ENCODE measurements at regions not wholly inside any gene's neighbourhood (a gene's known extent, or its start where the extent isn't known, plus 50 kb on each side); places are given as distances from the start of the nearest gene placed in this dataset.
"Not testable (repeated sequence)": the region's sequence is repeated elsewhere in the genome, so short reads cannot be mapped to it uniquely, and the experiment has no call there.

DNA sequence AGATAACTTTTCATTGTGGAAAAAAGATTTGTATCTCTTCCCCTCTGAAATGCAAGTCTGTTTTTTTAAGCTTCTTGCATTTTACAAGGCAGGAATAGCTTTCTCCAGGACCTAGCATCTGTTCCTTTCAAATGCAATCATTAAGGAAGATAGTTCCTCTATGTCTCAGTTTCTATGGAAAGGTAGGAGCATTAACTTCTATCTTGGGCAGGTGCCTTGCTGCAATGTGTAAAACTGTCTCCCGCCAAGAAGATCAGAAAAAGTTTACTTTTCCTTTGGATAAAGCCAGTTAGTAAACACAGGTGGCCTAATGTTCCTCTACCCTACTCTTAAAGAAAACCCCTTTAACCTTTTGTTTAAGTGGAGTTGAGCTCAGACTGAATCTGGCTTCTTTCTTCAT, 560.6 kb upstream of the CYLC2 start:
- DNase-seq = no peak
- Histone ChIP-seq H3K27me3 (no peaks in the 10 kb centered on the region), H3K4me3 (no peak overlapping the region), H3K4me1 (replicated peaks in 1 of 2) (no peaks in the 10 kb centered on the region), H3K36me3 (replicated peaks in 1 of 2) (no peaks in the 10 kb centered on the region), H3K27ac (no peak overlapping the region), H3K9me3 (replicated peaks in 1 of 3) (peaks cover 0 to 3% (median 0%) of the 10 kb centered on the region in 3 donors)
- TF ChIP-seq, protein P1, sequence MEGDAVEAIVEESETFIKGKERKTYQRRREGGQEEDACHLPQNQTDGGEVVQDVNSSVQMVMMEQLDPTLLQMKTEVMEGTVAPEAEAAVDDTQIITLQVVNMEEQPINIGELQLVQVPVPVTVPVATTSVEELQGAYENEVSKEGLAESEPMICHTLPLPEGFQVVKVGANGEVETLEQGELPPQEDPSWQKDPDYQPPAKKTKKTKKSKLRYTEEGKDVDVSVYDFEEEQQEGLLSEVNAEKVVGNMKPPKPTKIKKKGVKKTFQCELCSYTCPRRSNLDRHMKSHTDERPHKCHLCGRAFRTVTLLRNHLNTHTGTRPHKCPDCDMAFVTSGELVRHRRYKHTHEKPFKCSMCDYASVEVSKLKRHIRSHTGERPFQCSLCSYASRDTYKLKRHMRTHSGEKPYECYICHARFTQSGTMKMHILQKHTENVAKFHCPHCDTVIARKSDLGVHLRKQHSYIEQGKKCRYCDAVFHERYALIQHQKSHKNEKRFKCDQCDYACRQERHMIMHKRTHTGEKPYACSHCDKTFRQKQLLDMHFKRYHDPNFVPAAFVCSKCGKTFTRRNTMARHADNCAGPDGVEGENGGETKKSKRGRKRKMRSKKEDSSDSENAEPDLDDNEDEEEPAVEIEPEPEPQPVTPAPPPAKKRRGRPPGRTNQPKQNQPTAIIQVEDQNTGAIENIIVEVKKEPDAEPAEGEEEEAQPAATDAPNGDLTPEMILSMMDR (IDR thresholded peaks at IDR 0.05) = no peak
- no peak for TF ChIP-seq POLR2A (IDR thresholded peaks at IDR 0.05)
- 45 to 80% (median 66%) methylated on average over 1 of the region's 1 CpG for WGBS, 4 donors
- intact Hi-C loops (cut with DNase I) = no loop called here

DNA sequence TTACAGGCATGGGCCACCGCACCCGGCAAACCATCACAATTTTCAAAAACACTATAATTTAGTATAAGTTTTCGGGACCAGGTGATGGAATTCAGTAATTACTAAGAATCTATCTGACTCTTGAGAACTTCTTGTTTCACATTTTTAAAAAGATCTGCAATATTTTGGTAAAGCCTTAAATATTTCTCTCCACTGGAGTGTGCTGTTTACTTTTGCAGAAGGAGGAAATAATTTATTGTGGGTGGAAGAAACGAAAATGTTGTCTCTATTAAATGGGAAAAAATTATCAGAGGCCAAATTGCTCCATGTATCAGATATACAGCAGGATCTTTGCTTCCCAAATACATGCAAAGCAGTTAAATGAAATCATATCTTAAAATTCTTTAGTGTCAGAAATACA, 566.8 kb upstream of the CYLC2 start:
- Histone ChIP-seq H3K9me3 (replicated peaks in 1 of 3) (peaks cover 0 to 3% (median 0%) of the 10 kb centered on the region in 3 donors), H3K4me1 (replicated peaks in 1 of 2) (no peaks in the 10 kb centered on the region), H3K4me3 (no peak overlapping the region), H3K27me3 (no peaks in the 10 kb centered on the region), H3K36me3 (replicated peaks in 1 of 2) (no peaks in the 10 kb centered on the region), H3K27ac (no peak overlapping the region)
- intact Hi-C loops (cut with DNase I) = no loop called here
- DNase-seq = no peak
- TF ChIP-seq POLR2A (IDR thresholded peaks at IDR 0.05) = no peak
- TF ChIP-seq, protein P1 (IDR thresholded peaks at IDR 0.05) = no peak
- 67 to 78% (median 72%) methylated on average over 4 of the region's 4 CpGs for WGBS, 4 donors

DNA sequence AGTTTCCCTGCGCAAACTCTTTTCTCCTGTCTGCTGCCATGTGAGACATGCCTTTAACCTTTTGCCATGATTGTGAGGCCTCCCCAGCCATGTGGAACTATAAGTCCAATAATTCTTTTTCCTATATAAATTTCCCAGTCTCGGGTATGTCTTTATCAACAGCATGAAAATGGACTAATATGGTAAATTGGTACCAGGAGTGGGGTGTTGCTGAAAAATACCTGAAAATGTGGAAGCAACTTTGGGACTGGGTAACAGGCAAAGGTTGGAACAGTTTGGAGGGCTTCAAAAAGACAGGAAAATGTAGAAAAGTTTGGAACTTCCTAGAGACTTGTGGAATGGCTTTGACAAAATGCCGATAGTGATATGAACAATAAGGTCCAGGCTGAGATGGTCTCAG, 578.9 kb upstream of the CYLC2 start:
- H3K4me1 ChIP-seq (replicated peaks in 1 of 2); H3K36me3 ChIP-seq (replicated peaks in 1 of 2); DNase-seq; H3K27ac ChIP-seq; intact Hi-C loops (cut with DNase I); H3K27me3 ChIP-seq; H3K9me3 ChIP-seq (replicated peaks in 1 of 3); H3K4me3 ChIP-seq: not testable (repeated sequence)
- 71 to 79% (median 78%) methylated on average over 3 of the region's 3 CpGs for WGBS, 4 donors

DNA sequence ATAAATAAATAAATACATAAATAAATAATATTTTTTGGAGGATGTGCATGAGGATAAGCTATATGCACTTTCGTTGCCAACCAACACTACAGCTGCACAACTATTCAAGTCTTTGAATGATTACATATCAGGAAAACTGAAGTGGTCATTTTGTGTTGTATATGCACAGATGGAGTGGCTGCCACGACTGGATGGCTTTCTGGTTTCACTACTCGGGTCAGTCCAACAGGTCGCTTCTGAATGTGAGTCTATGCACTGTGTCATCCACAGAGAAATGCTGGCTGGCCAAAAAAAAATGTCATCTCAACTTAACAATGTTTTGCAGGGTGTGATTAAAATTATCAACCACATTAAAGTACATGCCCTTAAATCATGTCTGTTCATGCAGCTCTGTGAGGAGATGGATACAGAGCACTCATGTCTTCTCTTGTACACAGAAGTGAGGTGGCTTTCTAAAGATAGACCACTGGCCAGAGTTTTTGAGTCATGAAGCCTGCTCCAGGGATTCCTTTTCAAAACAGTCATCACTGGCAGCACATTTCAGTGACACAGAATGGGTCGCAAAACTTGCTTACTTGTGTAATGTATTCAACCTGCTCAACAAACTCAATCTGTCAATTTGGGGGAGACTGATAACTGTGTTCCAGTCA, 589.8 kb upstream of the CYLC2 start:
- DNase-seq = no peak
- no peaks in the 10 kb centered on the region for H3K36me3 ChIP-seq (replicated peaks in 1 of 2)
- WGBS, 4 donors = 72 to 82% (median 77%) methylated on average over 5 of the region's 5 CpGs
- no peaks in the 10 kb centered on the region for H3K27me3 ChIP-seq
- intact Hi-C loops (cut with DNase I) = no loop called here
- H3K4me3 ChIP-seq = no peak overlapping the region
- no peak overlapping the region for H3K27ac ChIP-seq
- H3K4me1 ChIP-seq (replicated peaks in 1 of 2) = no peaks in the 10 kb centered on the region
- TF ChIP-seq, protein P1 (IDR thresholded peaks at IDR 0.05) = no peak
- no peak for TF ChIP-seq POLR2A (IDR thresholded peaks at IDR 0.05)
- no peaks in the 10 kb centered on the region for H3K9me3 ChIP-seq (replicated peaks in 1 of 3)

DNA sequence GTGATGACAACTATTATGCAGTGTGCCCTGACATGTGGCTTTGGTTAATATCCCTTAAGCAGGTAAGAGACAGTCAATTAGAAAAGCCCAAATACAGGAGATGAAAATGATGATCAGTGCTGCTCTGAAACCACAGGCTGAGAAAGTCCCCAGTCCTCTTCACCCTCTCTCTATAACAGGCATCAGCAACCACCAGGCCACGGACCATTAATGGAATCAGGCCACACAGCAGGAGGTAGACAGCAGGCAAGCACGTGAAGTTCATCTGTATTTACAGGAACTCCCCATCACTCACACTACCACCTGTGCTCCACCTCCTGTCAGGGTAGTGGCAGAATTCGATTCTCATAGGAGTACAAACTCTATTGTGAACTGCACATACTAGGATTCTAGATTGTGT, 591.6 kb upstream of the CYLC2 start:
- 65 to 83% (median 70%) methylated on average over 2 to 3 of the region's 3 CpGs for WGBS, 4 donors
- intact Hi-C loops (cut with DNase I) = no loop called here

More for the DNA sequence above, 591.6 kb upstream of the CYLC2 start:
- Histone ChIP-seq H3K27me3 (no peaks in the 10 kb centered on the region), H3K27ac (no peak overlapping the region), H3K9me3 (replicated peaks in 1 of 3) (no peaks in the 10 kb centered on the region), H3K36me3 (replicated peaks in 1 of 2) (no peaks in the 10 kb centered on the region), H3K4me3 (no peak overlapping the region), H3K4me1 (replicated peaks in 1 of 2) (no peaks in the 10 kb centered on the region)
- no peak for DNase-seq
- TF ChIP-seq, protein P1 (IDR thresholded peaks at IDR 0.05) = no peak
- no peak for TF ChIP-seq POLR2A (IDR thresholded peaks at IDR 0.05)
